ENCODE measurements at regions not wholly inside any gene's neighbourhood (a gene's known extent, or its start where the extent isn't known, plus 50 kb on each side); places are given as distances from the start of the nearest gene placed in this dataset.

DNA sequence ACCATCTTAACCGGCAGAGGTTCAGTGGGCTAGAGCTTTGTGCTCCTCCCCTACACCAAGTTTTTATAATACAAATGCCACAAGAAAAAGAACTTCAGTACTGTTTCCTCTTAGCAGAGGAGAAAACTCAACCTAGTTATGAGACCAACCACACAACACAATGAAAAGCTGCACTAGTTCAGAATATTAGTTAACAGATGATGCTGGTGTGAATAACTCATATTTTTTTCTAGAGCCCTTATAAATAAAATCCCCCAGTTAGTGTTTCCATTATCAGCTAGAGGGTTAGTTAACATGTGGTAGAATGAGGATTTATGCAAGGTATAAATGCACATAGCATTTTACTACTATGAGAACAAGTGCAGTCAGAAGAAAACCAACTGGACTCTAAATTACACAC lies 61.9 kb upstream of the AMN1 start:
- DNase-seq (ENCODE audit: low read depth in 1 of 2, low spot score in 1 of 2) = no peak

DNA sequence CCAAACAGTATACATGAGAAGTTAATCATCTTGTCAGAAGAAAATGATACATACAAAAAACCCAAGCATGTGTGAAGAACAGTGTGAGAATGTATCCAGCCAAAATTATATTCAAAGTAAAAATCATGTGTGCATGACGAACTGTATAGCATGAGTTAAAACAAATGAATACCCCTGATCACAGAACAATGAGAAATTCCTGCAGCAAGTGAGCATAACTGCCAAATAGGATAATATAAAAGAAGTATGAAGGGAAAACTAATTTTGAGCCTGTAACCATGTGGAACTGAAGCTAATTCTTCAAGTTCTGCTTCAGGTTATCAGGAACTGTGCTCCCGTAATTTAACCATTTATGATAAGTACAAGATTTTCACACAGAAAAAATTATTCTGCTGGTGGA lies 56.5 kb upstream of the AMN1 start:
- peak; percentile 28 for FAIRE-seq
- no peak overlapping the region for H3K4me3 ChIP-seq
- H3K9me3 ChIP-seq = no peaks in the 10 kb centered on the region
- H3K27ac ChIP-seq = no peak overlapping the region
- no peak overlapping the region for H3K4me2 ChIP-seq
- no peak for TF ChIP-seq GATA3 (IDR thresholded peaks at IDR 0.05; ENCODE audit: borderline replicate concordance)
- TF ChIP-seq MAX (IDR thresholded peaks at IDR 0.05) = no peak
- ATAC-seq = no peak
- ChIA-PET POLR2A (no interaction called here), CTCF (interaction anchor here (0.6 to 1.1 kb wide), 3 partner anchors 10 to 95 kb away, joined by 3 to 4 read pairs (median 3); no protein-coding TSS in a partner anchor)
- no peak for DNase-seq (ENCODE audit: low read depth in 1 of 2, low spot score in 1 of 2)
- H3K4me1 ChIP-seq = peaks cover 2% of the 10 kb centered on the region; the same call in 1 of the 3 replicates
- WGBS (ENCODE audit: missing lambda C conversion rate) = 86% methylated on average over 2 of the region's 2 CpGs

More for the DNA sequence above, 61.9 kb upstream of the AMN1 start:
- no peak for ATAC-seq
- POLR2A ChIA-PET = no interaction called here
- H3K27ac ChIP-seq = no peak overlapping the region
- no peaks in the 10 kb centered on the region for H3K4me1 ChIP-seq
- no peaks in the 10 kb centered on the region for H3K9me3 ChIP-seq
- TF ChIP-seq TP53 (CRISPR knock-in tag; IDR thresholded peaks at IDR 0.05) = no peak
- TF ChIP-seq TFCP2L1 (CRISPR knock-in tag; IDR thresholded peaks at IDR 0.05) = no peak
- TF ChIP-seq, protein P1, sequence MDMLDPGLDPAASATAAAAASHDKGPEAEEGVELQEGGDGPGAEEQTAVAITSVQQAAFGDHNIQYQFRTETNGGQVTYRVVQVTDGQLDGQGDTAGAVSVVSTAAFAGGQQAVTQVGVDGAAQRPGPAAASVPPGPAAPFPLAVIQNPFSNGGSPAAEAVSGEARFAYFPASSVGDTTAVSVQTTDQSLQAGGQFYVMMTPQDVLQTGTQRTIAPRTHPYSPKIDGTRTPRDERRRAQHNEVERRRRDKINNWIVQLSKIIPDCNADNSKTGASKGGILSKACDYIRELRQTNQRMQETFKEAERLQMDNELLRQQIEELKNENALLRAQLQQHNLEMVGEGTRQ (IDR thresholded peaks at IDR 0.05) = no peak
- no peak for TF ChIP-seq CBX8 (IDR thresholded peaks at IDR 0.05)
- TF ChIP-seq JUN (IDR thresholded peaks at IDR 0.05) = no peak
- TF ChIP-seq, protein P2, sequence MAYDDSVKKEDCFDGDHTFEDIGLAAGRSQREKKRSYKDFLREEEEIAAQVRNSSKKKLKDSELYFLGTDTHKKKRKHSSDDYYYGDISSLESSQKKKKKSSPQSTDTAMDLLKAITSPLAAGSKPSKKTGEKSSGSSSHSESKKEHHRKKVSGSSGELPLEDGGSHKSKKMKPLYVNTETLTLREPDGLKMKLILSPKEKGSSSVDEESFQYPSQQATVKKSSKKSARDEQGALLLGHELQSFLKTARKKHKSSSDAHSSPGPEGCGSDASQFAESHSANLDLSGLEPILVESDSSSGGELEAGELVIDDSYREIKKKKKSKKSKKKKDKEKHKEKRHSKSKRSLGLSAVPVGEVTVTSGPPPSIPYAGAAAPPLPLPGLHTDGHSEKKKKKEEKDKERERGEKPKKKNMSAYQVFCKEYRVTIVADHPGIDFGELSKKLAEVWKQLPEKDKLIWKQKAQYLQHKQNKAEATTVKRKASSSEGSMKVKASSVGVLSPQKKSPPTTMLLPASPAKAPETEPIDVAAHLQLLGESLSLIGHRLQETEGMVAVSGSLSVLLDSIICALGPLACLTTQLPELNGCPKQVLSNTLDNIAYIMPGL (CRISPR knock-in tag; IDR thresholded peaks at IDR 0.05; ENCODE audit: borderline replicate concordance) = no peak
- no peak for TF ChIP-seq CTCF (IDR thresholded peaks at IDR 0.05)
- no peak for TF ChIP-seq CHD2 (IDR thresholded peaks at IDR 0.05; ENCODE audit: low read length, partially characterized antibody)
- no peak for TF ChIP-seq NFE2L2 (conservative IDR thresholded peaks at IDR 0.05; ENCODE audit: low read length)
- no peak for FAIRE-seq
- WGBS (ENCODE audit: missing lambda C conversion rate) = 6% methylated on average over 1 of the region's 1 CpG
- H3K4me3 ChIP-seq = no peak overlapping the region
- no peak overlapping the region for H3K4me2 ChIP-seq
- CTCF ChIA-PET = interaction anchor here (1.2 kb wide), 1 partner anchor 24 kb away, joined by 3 read pairs; no protein-coding TSS in a partner anchor

DNA sequence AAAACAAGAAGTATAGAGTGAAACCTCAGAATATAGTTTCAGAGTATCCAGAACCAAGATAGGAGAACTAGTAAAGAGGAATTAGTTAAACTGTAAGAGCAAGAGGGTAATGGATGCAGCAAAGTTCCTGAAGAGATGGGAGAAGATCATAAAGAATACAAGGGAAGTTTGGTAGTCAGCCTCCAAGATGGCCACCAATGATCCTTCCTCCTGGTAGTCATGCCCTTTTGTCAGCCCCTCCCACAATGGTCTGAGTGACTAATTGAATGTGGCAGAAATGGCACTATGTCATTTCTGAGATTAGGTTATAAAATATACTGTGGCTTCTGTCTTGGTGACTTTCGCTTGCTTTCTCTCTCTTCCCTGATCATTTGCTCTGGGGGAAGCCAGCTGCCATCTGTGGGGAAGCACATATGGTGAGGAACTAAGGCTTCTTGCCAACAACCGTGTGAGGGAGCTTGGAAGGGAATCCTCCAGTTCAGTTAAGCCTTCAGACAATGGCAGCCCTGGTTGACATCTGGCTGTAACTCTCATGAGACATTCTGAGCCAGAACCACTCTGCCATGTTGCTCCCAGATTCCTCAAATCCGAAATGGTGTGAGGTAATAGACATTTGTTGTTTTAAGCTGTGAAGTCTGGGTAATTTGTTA lies 55.3 kb upstream of the AMN1 start:
- DNase-seq (ENCODE audit: low read depth in 1 of 2, low spot score in 1 of 2) = no peak
- FAIRE-seq = no peak
- H3K4me3 ChIP-seq = no peak overlapping the region
- H3K4me1 ChIP-seq = peaks cover 2% of the 10 kb centered on the region; the same call in 1 of the 3 replicates
- H3K9me3 ChIP-seq = no peaks in the 10 kb centered on the region
- no peak overlapping the region for H3K4me2 ChIP-seq
- ChIA-PET POLR2A (no interaction called here), CTCF (interaction anchor here (0.6 to 1.7 kb wide), 2 partner anchors 21 to 131 kb away, joined by 3 read pairs; no protein-coding TSS in a partner anchor)
- 69% methylated on average over 3 of the region's 3 CpGs for WGBS (ENCODE audit: missing lambda C conversion rate)
- H3K27ac ChIP-seq = no peak overlapping the region
- ATAC-seq = no peak
- TF ChIP-seq ZFP36 (IDR thresholded peaks at IDR 0.05; ENCODE audit: borderline replicate concordance, partially characterized antibody) (no peak), SREBF2 (IDR thresholded peaks at IDR 0.05) (no peak), JUNB (IDR thresholded peaks at IDR 0.05) (no peak), RARB (CRISPR knock-in tag; IDR thresholded peaks at IDR 0.05) (no peak), MAFK (IDR thresholded peaks at IDR 0.05; ENCODE audit: partially characterized antibody) (no peak), CTCF (IDR thresholded peaks at IDR 0.05) (no peak), HOXB13 (CRISPR knock-in tag; IDR thresholded peaks at IDR 0.05; ENCODE audit: low read depth) (no peak), KDM1A (IDR thresholded peaks at IDR 0.05; ENCODE audit: low read depth) (no peak), CBX8 (IDR thresholded peaks at IDR 0.05) (no peak), SMC3 (IDR thresholded peaks at IDR 0.05) (no peak), EP300 (IDR thresholded peaks at IDR 0.05) (no peak), CEBPB (IDR thresholded peaks at IDR 0.05) (no peak), ESRRA (IDR thresholded peaks at IDR 0.05; ENCODE audit: borderline replicate concordance, low read length) (no peak), FOSL2 (IDR thresholded peaks at IDR 0.05) (no peak), FOSL2 (CRISPR knock-in tag; IDR thresholded peaks at IDR 0.05) (no peak), HOXB5 (CRISPR knock-in tag; IDR thresholded peaks at IDR 0.05) (no peak), POLR2AphosphoS2 (conservative IDR thresholded peaks at IDR 0.05; ENCODE audit: low read length) (no peak)
- TF ChIP-seq, protein P2 (CRISPR knock-in tag; IDR thresholded peaks at IDR 0.05; ENCODE audit: borderline replicate concordance) = no peak
